ENCODE measurements at regions not wholly inside any gene's neighbourhood (a gene's known extent, or its start where the extent isn't known, plus 50 kb on each side); places are given as distances from the start of the nearest gene placed in this dataset.

DNA sequence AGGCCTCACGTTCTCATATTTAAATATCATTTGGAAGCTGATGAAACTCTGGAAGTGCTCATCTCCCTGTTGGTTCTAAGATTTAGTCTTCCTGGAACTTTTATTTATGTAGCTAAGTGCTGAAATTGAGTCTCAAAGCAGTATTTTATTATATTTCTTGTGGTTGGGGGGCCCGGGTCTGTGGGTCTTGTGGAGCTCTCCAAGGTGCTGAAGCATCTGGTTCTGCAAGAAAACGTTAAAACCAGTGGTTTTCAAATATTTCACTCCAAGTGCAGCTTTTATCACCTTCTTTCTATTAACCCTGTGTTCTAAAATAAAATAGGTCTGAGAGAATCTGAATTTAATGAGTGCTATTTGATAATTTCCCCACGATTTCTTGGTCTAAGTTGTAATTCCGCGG lies 1404.8 kb downstream of the TBC1D22A start:
- TF ChIP-seq, protein P1, sequence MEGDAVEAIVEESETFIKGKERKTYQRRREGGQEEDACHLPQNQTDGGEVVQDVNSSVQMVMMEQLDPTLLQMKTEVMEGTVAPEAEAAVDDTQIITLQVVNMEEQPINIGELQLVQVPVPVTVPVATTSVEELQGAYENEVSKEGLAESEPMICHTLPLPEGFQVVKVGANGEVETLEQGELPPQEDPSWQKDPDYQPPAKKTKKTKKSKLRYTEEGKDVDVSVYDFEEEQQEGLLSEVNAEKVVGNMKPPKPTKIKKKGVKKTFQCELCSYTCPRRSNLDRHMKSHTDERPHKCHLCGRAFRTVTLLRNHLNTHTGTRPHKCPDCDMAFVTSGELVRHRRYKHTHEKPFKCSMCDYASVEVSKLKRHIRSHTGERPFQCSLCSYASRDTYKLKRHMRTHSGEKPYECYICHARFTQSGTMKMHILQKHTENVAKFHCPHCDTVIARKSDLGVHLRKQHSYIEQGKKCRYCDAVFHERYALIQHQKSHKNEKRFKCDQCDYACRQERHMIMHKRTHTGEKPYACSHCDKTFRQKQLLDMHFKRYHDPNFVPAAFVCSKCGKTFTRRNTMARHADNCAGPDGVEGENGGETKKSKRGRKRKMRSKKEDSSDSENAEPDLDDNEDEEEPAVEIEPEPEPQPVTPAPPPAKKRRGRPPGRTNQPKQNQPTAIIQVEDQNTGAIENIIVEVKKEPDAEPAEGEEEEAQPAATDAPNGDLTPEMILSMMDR (conservative IDR thresholded peaks at IDR 0.05; ENCODE audit: low read length): no peak
- no peak for TF ChIP-seq EZH2phosphoT487 (IDR thresholded peaks at IDR 0.05; ENCODE audit: borderline replicate concordance)
